ENCODE measurements at regions not wholly inside any gene's neighbourhood (a gene's known extent, or its start where the extent isn't known, plus 50 kb on each side); places are given as distances from the start of the nearest gene placed in this dataset.

GRCh38 chr10:52900593-52900992 is 128.0 kb upstream of the MBL2 start:
- H3K4me3 ChIP-seq (ENCODE audit: control insufficient read depth in 2 of 3, extremely low read depth in 1 of 3, insufficient read depth in 2 of 3, low read depth in 1 of 3, low read length in 3 of 3): no peak overlapping the region
- no peaks in the 10 kb centered on the region for H3K9me1 ChIP-seq (ENCODE audit: control insufficient read depth, extremely low read depth, insufficient read depth, low read length)
- peaks cover 6% of the 10 kb centered on the region for H3K4me1 ChIP-seq (ENCODE audit: control insufficient read depth, extremely low read depth, insufficient read depth, low read length)
- FAIRE-seq: no peak
- no peak overlapping the region for H3K4me2 ChIP-seq (ENCODE audit: control insufficient read depth, extremely low read depth, insufficient read depth, low read depth, low read length)
- H3K9ac ChIP-seq (ENCODE audit: control insufficient read depth, extremely low read depth, insufficient read depth, low read length): no peak overlapping the region
- H3K27me3 ChIP-seq (ENCODE audit: control insufficient read depth, extremely low read depth, insufficient read depth, low read length): no peaks in the 10 kb centered on the region
- no peak for TF ChIP-seq EZH2 (IDR thresholded peaks at IDR 0.05; ENCODE audit: low read length)
- no peak for TF ChIP-seq CTCF (optimal IDR thresholded peaks at IDR 0.05 in 1 of 3, IDR thresholded peaks at IDR 0.05 in 1 of 3, conservative IDR thresholded peaks at IDR 0.05 in 1 of 3; ENCODE audit: extremely low read depth in 1 of 3, insufficient read depth in 2 of 3, low read length in 3 of 3)
- no peak overlapping the region for H2AFZ ChIP-seq (ENCODE audit: control insufficient read depth, low read length)
- H3K27ac ChIP-seq (ENCODE audit: control insufficient read depth, insufficient read depth, low read length): no peak overlapping the region
- H4K20me1 ChIP-seq (ENCODE audit: control insufficient read depth, extremely low read depth, insufficient read depth, low read length): no peaks in the 10 kb centered on the region
- no peak for DNase-seq (ENCODE audit: low read depth, low spot score)
- dilution Hi-C loops (cut with MboI; ENCODE audit: extremely low pct_ligation_motif_present, low sequenced_read_pairs): no loop called here
- no peaks in the 10 kb centered on the region for H3K36me3 ChIP-seq (ENCODE audit: control insufficient read depth in 2 of 2, extremely low read depth in 1 of 2, insufficient read depth in 2 of 2, low read length in 2 of 2)
- H3K79me2 ChIP-seq (ENCODE audit: control insufficient read depth, insufficient read depth, low read length): no peaks in the 10 kb centered on the region
- no peaks in the 10 kb centered on the region for H3K9me3 ChIP-seq (ENCODE audit: control insufficient read depth, low read depth, low read length)

- DNase-seq (ENCODE audit: low read depth, low spot score): no peak
- no peak overlapping the region for H3K4me2 ChIP-seq (ENCODE audit: control insufficient read depth, extremely low read depth, insufficient read depth, low read depth, low read length)
These were observed 124.6 kb upstream of the MBL2 start for GRCh38 chr10:52897162-52897561.

More at GRCh38 chr10:52897162-52897561, 124.6 kb upstream of the MBL2 start:
- no peak overlapping the region for H2AFZ ChIP-seq (ENCODE audit: control insufficient read depth, low read length)
- H3K4me3 ChIP-seq (ENCODE audit: control insufficient read depth in 2 of 3, extremely low read depth in 1 of 3, insufficient read depth in 2 of 3, low read depth in 1 of 3, low read length in 3 of 3): no peak overlapping the region
- no peaks in the 10 kb centered on the region for H3K9me3 ChIP-seq (ENCODE audit: control insufficient read depth, low read depth, low read length)
- H3K9me1 ChIP-seq (ENCODE audit: control insufficient read depth, extremely low read depth, insufficient read depth, low read length): no peaks in the 10 kb centered on the region
- H3K27me3 ChIP-seq (ENCODE audit: control insufficient read depth, extremely low read depth, insufficient read depth, low read length): no peaks in the 10 kb centered on the region
- H4K20me1 ChIP-seq (ENCODE audit: control insufficient read depth, extremely low read depth, insufficient read depth, low read length): no peaks in the 10 kb centered on the region
- H3K27ac ChIP-seq (ENCODE audit: control insufficient read depth, insufficient read depth, low read length): no peak overlapping the region
- peak; percentile 58 for FAIRE-seq
- H3K4me1 ChIP-seq (ENCODE audit: control insufficient read depth, extremely low read depth, insufficient read depth, low read length): peaks cover 6% of the 10 kb centered on the region
- H3K79me2 ChIP-seq (ENCODE audit: control insufficient read depth, insufficient read depth, low read length): no peaks in the 10 kb centered on the region
- TF ChIP-seq EZH2 (IDR thresholded peaks at IDR 0.05; ENCODE audit: low read length) (no peak), CTCF (optimal IDR thresholded peaks at IDR 0.05 in 1 of 3, IDR thresholded peaks at IDR 0.05 in 1 of 3, conservative IDR thresholded peaks at IDR 0.05 in 1 of 3; ENCODE audit: extremely low read depth in 1 of 3, insufficient read depth in 2 of 3, low read length in 3 of 3) (no peak)
- dilution Hi-C loops (cut with MboI; ENCODE audit: extremely low pct_ligation_motif_present, low sequenced_read_pairs): no loop called here
- H3K9ac ChIP-seq (ENCODE audit: control insufficient read depth, extremely low read depth, insufficient read depth, low read length): no peak overlapping the region
- H3K36me3 ChIP-seq (ENCODE audit: control insufficient read depth in 2 of 2, extremely low read depth in 1 of 2, insufficient read depth in 2 of 2, low read length in 2 of 2): no peaks in the 10 kb centered on the region
